ENCODE measurements at regions not wholly inside any gene's neighbourhood (a gene's known extent, or its start where the extent isn't known, plus 50 kb on each side); places are given as distances from the start of the nearest gene placed in this dataset.

DNA sequence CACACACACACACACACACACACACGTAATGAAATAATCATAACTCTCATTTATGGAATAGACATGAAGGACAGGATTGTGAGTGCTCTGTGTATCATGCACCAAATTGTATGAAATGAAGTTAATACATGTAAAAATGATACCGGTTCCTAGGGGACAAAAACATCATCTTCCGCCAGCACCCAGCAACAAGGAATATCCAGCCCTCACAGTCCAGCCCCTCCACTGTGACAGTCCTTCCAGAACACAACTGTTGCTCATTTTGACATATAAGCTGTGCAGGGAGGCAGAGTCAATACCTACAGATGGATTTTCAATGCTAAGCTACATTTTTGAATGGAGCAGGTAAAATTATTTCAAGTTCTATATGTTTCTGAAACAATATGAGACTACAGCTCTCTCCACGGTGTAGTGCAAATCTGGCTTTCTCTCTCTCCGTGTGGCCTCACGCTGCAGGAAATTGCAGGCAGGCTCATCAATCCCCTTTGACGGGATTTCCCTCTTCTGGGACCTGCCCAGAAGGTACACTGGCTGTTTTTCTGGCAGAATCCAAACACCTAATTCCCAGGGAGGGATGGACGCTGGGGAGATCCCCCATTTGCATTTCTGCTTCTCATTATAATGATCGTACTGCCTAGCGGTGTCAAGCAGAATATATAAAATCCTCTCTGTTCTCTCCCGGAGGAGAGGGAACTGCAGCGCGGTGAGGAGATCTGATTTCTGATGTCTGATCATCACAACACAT is 494.0 kb downstream of the LIG4 start:
- 50 to 58% (median 52%) methylated on average over 13 of the region's 13 CpGs for WGBS, 4 donors
- H3K36me3 ChIP-seq = no peaks in the 10 kb centered on the region
- H3K27me3 ChIP-seq = peaks cover 0 to 3% (median 0%) of the 10 kb centered on the region in 9 donors
- DNase-seq (no peak), ATAC-seq (no peak)
- intact Hi-C loops (cut with DNase I) = no loop called here
- no peak overlapping the region for H3K4me3 ChIP-seq
- H3K9me3 ChIP-seq = peaks cover 0 to 6% (median 0%) of the 10 kb centered on the region in 12 donors
- H3K27ac ChIP-seq = no peak overlapping the region
- no peak for TF ChIP-seq CTCF (IDR thresholded peaks at IDR 0.05)
- no peaks in the 10 kb centered on the region for H3K4me1 ChIP-seq

DNA sequence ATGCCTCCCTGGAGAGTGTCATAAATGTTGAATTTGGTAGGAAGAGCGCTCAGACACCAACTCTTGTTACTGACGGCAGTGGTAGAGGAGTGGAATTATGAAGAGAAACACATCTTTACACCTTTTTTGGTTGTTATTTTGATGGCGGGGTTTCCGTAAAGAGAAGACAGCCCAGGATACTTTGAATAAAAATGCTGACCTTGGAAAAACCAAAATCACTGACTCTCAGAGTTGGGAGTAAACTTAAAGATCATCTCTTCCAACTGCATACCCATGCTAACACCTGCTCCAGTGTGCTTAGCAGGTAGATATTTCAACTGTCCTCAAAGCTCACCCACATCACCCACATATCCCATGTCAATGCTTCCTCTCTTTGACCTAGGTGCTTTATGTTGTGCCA is 498.6 kb downstream of the LIG4 start:
- H3K36me3 ChIP-seq = no peaks in the 10 kb centered on the region
- no peaks in the 10 kb centered on the region for H3K4me1 ChIP-seq
- no peak overlapping the region for H3K27ac ChIP-seq
- WGBS, 4 donors = 58 to 66% (median 62%) methylated on average over 4 of the region's 4 CpGs
- H3K27me3 ChIP-seq = peaks cover 0 to 3% (median 0%) of the 10 kb centered on the region in 9 donors
- H3K9me3 ChIP-seq = no peaks in the 10 kb centered on the region
- TF ChIP-seq POLR2A (IDR thresholded peaks at IDR 0.05) = no peak
- no peak for TF ChIP-seq CTCF (IDR thresholded peaks at IDR 0.05)
- no peak overlapping the region for H3K4me3 ChIP-seq
- intact Hi-C loops (cut with DNase I) = no loop called here
- ATAC-seq (no peak), DNase-seq (no peak)

DNA sequence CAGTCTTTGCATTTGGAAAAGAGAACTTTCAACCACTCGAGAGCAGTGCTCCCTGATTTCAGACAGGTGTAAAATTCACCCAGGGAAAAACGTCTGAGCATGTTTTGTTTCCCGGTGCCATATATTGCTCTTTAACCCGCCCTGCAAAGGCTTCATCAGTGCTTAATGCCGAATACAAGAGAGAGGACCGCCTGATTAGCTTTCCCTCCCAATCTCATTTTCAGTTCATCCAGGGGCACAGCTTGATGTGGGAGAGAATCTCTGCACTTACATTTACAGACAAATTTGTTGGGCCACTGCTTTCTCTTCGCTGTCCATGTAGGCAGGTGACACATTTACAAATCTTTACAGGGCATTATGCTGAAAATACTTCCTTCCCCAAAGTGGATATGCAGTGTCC is 499.1 kb downstream of the LIG4 start:
- DNase-seq (no peak), ATAC-seq (no peak)
- H3K4me1 ChIP-seq = no peaks in the 10 kb centered on the region
- no peaks in the 10 kb centered on the region for H3K9me3 ChIP-seq
- H3K36me3 ChIP-seq = no peaks in the 10 kb centered on the region
- TF ChIP-seq POLR2A (IDR thresholded peaks at IDR 0.05) = no peak
- TF ChIP-seq CTCF (IDR thresholded peaks at IDR 0.05) = no peak
- 46 to 52% (median 50%) methylated on average over 7 of the region's 7 CpGs for WGBS, 4 donors
- H3K27me3 ChIP-seq = peaks cover 0 to 1% (median 0%) of the 10 kb centered on the region in 9 donors
- intact Hi-C loops (cut with DNase I) = no loop called here
- no peak overlapping the region for H3K27ac ChIP-seq
- no peak overlapping the region for H3K4me3 ChIP-seq

DNA sequence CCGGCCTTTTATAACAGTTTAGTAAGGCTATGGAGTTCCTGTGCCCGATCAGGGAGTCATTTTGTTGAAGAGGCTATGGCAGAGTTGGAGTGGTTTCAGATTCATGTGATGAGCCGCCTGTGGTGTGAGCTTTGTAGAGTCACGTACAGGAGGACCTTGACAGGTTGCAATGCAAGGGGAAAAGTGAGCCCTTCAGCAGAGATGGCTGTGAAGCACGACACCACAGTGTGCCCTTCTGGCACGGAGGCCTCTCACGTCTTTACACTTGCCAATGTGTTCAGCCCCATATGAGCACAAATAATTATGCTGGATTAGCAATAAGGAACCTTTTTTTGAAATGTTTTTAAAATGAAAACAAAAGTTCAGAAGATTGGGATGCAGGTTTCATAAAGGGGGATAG is 499.8 kb downstream of the LIG4 start:
- H3K27me3 ChIP-seq = no peaks in the 10 kb centered on the region
- WGBS, 4 donors = 88 to 96% (median 90%) methylated on average over 7 of the region's 7 CpGs
- ATAC-seq (no peak), DNase-seq (no peak)
- no peaks in the 10 kb centered on the region for H3K4me1 ChIP-seq
- TF ChIP-seq POLR2A (IDR thresholded peaks at IDR 0.05) (no peak), CTCF (IDR thresholded peaks at IDR 0.05) (no peak)
- no peak overlapping the region for H3K4me3 ChIP-seq
- no peaks in the 10 kb centered on the region for H3K36me3 ChIP-seq
- no peaks in the 10 kb centered on the region for H3K9me3 ChIP-seq
- intact Hi-C loops (cut with DNase I) = no loop called here
- no peak overlapping the region for H3K27ac ChIP-seq
